ENCODE measurements at regions not wholly inside any gene's neighbourhood (a gene's known extent, or its start where the extent isn't known, plus 50 kb on each side); places are given as distances from the start of the nearest gene placed in this dataset.

GRCh38 chr13:65460136-65460535, 1770.0 kb downstream of the PCDH9 start:
- Histone ChIP-seq H3K9me3 (ENCODE audit: control insufficient read depth, low read length) (no peaks in the 10 kb centered on the region), H2AFZ (no peak overlapping the region), H3K4me1 (no peaks in the 10 kb centered on the region), H3K27me3 (ENCODE audit: control insufficient read depth, insufficient read depth, low read length) (no peaks in the 10 kb centered on the region), H3K79me2 (no peaks in the 10 kb centered on the region), H3K9ac (no peak overlapping the region), H3K4me2 (ENCODE audit: low read length) (no peak overlapping the region), H3K27ac (no peak overlapping the region), H3K4me3 (ENCODE audit: low read depth, low read length) (no peak overlapping the region), H3K36me3 (ENCODE audit: control insufficient read depth, insufficient read depth, low read length) (no peaks in the 10 kb centered on the region)
- TF ChIP-seq, protein P1, sequence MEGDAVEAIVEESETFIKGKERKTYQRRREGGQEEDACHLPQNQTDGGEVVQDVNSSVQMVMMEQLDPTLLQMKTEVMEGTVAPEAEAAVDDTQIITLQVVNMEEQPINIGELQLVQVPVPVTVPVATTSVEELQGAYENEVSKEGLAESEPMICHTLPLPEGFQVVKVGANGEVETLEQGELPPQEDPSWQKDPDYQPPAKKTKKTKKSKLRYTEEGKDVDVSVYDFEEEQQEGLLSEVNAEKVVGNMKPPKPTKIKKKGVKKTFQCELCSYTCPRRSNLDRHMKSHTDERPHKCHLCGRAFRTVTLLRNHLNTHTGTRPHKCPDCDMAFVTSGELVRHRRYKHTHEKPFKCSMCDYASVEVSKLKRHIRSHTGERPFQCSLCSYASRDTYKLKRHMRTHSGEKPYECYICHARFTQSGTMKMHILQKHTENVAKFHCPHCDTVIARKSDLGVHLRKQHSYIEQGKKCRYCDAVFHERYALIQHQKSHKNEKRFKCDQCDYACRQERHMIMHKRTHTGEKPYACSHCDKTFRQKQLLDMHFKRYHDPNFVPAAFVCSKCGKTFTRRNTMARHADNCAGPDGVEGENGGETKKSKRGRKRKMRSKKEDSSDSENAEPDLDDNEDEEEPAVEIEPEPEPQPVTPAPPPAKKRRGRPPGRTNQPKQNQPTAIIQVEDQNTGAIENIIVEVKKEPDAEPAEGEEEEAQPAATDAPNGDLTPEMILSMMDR (IDR thresholded peaks at IDR 0.05) = no peak

- Histone ChIP-seq H3K4me1 (no peaks in the 10 kb centered on the region), H3K27me3 (ENCODE audit: control insufficient read depth, insufficient read depth, low read length) (no peaks in the 10 kb centered on the region), H3K27ac (no peak overlapping the region), H2AFZ (no peak overlapping the region), H3K4me2 (ENCODE audit: low read length) (no peak overlapping the region), H3K79me2 (no peaks in the 10 kb centered on the region), H3K9ac (no peak overlapping the region), H3K36me3 (ENCODE audit: control insufficient read depth, insufficient read depth, low read length) (no peaks in the 10 kb centered on the region), H3K9me3 (ENCODE audit: control insufficient read depth, low read length) (no peaks in the 10 kb centered on the region), H3K4me3 (ENCODE audit: low read depth, low read length) (no peak overlapping the region)
- TF ChIP-seq, protein P1 (IDR thresholded peaks at IDR 0.05) = no peak
Measured at GRCh38 chr13:65456150-65456912, 1773.8 kb downstream of the PCDH9 start.

GRCh38 chr13:65454403-65454802, 1775.7 kb downstream of the PCDH9 start:
- Histone ChIP-seq H3K36me3 (ENCODE audit: control insufficient read depth, insufficient read depth, low read length) (no peaks in the 10 kb centered on the region), H3K9me3 (ENCODE audit: control insufficient read depth, low read length) (no peaks in the 10 kb centered on the region), H3K4me1 (no peaks in the 10 kb centered on the region), H3K27ac (no peak overlapping the region), H3K4me3 (ENCODE audit: low read depth, low read length) (no peak overlapping the region), H3K79me2 (no peaks in the 10 kb centered on the region), H3K9ac (no peak overlapping the region), H3K27me3 (ENCODE audit: control insufficient read depth, insufficient read depth, low read length) (no peaks in the 10 kb centered on the region), H3K4me2 (ENCODE audit: low read length) (no peak overlapping the region), H2AFZ (no peak overlapping the region)
- TF ChIP-seq, protein P1 (IDR thresholded peaks at IDR 0.05) = no peak

- Histone ChIP-seq H3K27me3 (ENCODE audit: control insufficient read depth, insufficient read depth, low read length) (no peaks in the 10 kb centered on the region), H3K4me1 (no peaks in the 10 kb centered on the region)
- TF ChIP-seq, protein P1 (IDR thresholded peaks at IDR 0.05) = no peak
Measured at GRCh38 chr13:65453982-65454381, 1776.2 kb downstream of the PCDH9 start.

DNA sequence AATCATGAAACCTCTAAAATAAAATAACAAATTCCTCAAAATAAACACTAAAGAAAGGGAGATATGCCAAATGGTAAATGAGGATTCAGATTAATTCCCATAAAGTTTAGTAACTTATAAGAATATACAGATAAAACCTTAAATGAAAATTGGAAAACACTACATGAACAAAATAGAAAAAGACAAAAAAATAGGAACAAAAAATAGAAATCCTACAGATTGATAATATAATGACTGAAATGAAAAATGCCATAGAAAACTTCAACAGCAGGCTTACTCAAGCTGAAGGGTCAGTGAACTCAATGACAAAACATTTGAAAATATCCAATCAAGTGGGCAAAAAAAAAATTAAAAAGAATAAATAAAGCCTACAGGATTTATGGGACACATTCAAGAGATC, 1784.8 kb downstream of the PCDH9 start:
- no peaks in the 10 kb centered on the region for H3K36me3 ChIP-seq (ENCODE audit: control insufficient read depth, insufficient read depth, low read length)
- H3K9me3 ChIP-seq (ENCODE audit: control insufficient read depth, low read length) = no peaks in the 10 kb centered on the region
- H3K4me3 ChIP-seq (ENCODE audit: low read depth, low read length) = no peak overlapping the region
- H3K27ac ChIP-seq = no peak overlapping the region
- no peaks in the 10 kb centered on the region for H3K27me3 ChIP-seq (ENCODE audit: control insufficient read depth, insufficient read depth, low read length)
- no peaks in the 10 kb centered on the region for H3K79me2 ChIP-seq
- H3K9ac ChIP-seq = no peak overlapping the region
- no peaks in the 10 kb centered on the region for H3K4me1 ChIP-seq
- H2AFZ ChIP-seq = no peak overlapping the region
- TF ChIP-seq, protein P1 (IDR thresholded peaks at IDR 0.05) = no peak
- no peak overlapping the region for H3K4me2 ChIP-seq (ENCODE audit: low read length)

More at GRCh38 chr13:65453982-65454381, 1776.2 kb downstream of the PCDH9 start:
- Histone ChIP-seq H3K79me2 (no peaks in the 10 kb centered on the region), H3K9ac (no peak overlapping the region), H2AFZ (no peak overlapping the region), H3K27ac (no peak overlapping the region), H3K4me2 (ENCODE audit: low read length) (no peak overlapping the region), H3K4me3 (ENCODE audit: low read depth, low read length) (no peak overlapping the region), H3K36me3 (ENCODE audit: control insufficient read depth, insufficient read depth, low read length) (no peaks in the 10 kb centered on the region), H3K9me3 (ENCODE audit: control insufficient read depth, low read length) (no peaks in the 10 kb centered on the region)

Measured in parathyroid adenoma (tissue), 2 donors.